ENCODE measurements at regions not wholly inside any gene's neighbourhood (a gene's known extent, or its start where the extent isn't known, plus 50 kb on each side); places are given as distances from the start of the nearest gene placed in this dataset.

DNA sequence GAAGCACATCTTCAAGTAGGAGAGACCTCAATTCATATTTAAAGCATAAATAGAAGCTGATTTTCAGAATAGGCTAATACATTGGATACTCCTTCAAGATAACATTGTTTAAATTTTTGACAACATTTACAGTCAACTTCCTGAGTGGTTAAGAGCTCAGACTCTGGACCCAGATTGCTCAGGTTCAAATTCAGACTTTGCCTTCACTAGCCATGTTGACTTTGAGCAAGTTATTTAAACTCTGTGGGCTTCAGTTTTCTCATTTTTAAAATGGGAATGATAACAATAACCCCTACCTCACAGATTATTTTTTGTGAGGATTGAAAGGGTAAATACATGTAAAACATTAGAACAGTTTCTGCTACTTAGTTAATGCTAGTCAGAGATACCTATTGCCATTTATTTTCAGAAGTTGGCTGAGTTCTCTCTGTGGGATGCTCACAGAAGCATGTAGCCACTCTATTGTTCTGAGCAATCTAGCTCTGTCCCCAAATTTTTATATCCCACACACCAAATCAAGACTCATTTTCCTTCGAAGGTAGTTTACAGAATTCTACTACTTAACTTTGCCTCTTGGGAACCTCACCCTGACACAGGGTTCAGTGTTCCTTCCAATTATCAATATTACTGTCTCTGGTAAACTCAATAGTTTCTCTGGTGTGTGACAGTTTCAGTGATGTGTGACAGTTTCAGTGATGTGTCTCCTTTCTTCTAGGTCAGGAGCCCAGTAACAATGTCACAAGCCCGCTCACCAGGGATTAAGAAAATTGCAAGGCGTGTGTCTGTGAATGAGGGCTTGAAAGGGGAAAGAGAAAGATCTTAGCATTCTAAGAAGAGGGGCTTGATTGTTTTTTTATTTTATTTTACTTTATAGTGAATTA is 79.4 kb upstream of the OSTN start:
- Histone ChIP-seq H2BK5ac (ENCODE audit: low read depth, low read length, poor library complexity, severe bottlenecking) (no peak overlapping the region), H3K4me1 (ENCODE audit: control insufficient read depth, insufficient read depth, low read length) (no peaks in the 10 kb centered on the region), H3K56ac (ENCODE audit: extremely low read depth, insufficient read depth, low read length) (no peak overlapping the region), H2AK9ac (replicated peaks; ENCODE audit: low read depth, low read length, poor library complexity) (no peak overlapping the region), H3K14ac (replicated peaks; ENCODE audit: low read depth, low read length) (no peak overlapping the region), H4K91ac (ENCODE audit: insufficient read depth, low read depth, low read length) (no peak overlapping the region), H4K8ac (ENCODE audit: low read depth in 2 of 2, low read length in 2 of 2) (no peak overlapping the region), H2BK20ac (ENCODE audit: low read depth, low read length) (no peak overlapping the region), H2AFZ (replicated peaks; ENCODE audit: low read length, poor library complexity) (no peak overlapping the region), H3K9ac (ENCODE audit: low read depth, low read length) (no peak overlapping the region), H3K9me3 (ENCODE audit: control insufficient read depth, insufficient read depth, low read length) (no peaks in the 10 kb centered on the region), H3K27ac (ENCODE audit: insufficient read depth, low read length) (no peak overlapping the region), H3K4me2 (ENCODE audit: low read depth, low read length) (no peak overlapping the region), H2AK5ac (ENCODE audit: low read depth, low read length) (no peak overlapping the region), H4K5ac (ENCODE audit: low read depth, low read length) (no peak overlapping the region), H3K23ac (ENCODE audit: low read depth, low read length) (no peak overlapping the region), H3K4ac (ENCODE audit: low read depth, low read length) (no peak overlapping the region), H3K9me1 (ENCODE audit: insufficient read depth, low read length) (no peaks in the 10 kb centered on the region), H3K27me3 (ENCODE audit: control insufficient read depth, insufficient read depth, low read length) (no peaks in the 10 kb centered on the region), H2BK15ac (ENCODE audit: low read depth, low read length) (no peak overlapping the region), H4K20me1 (ENCODE audit: insufficient read depth, low read length) (no peaks in the 10 kb centered on the region), H3K4me3 (ENCODE audit: insufficient read depth, low read depth, low read length) (no peak overlapping the region), H3K36me3 (ENCODE audit: control insufficient read depth, insufficient read depth, low read length) (no peaks in the 10 kb centered on the region), H3K18ac (ENCODE audit: low read depth, low read length) (no peak overlapping the region), H2BK120ac (ENCODE audit: low read depth, low read length) (no peak overlapping the region), H3K79me1 (ENCODE audit: low read depth in 1 of 2, low read length in 2 of 2) (no peaks in the 10 kb centered on the region)
- CTCF ChIA-PET = interaction anchor here (0.8 kb wide), 1 partner anchor 32 kb away, joined by 3 read pairs; no protein-coding TSS in a partner anchor
- dilution Hi-C loops (cut with HindIII; ENCODE audit: low sequenced_read_pairs, unreplicated experiment) = no loop called here
- POLR2A ChIA-PET (ENCODE audit: unreplicated experiment) = no interaction called here
- no CpG with 5 or more reads among the region's 3 CpGs for WGBS, 2 experiments (ENCODE audit: extremely low coverage in 2 of 2, insufficient read length in 1 of 2)
- in situ Hi-C loops (cut with MboI; ENCODE audit: low sequenced_read_pairs) = no loop called here
- ATAC-seq (ENCODE audit: low read depth) (no peak), DNase-seq (no peak)
- intact Hi-C loops (cut with micrococcal nuclease) = no loop called here
- no TSS peak for BruUV-seq (replicated peaks)
- TF ChIP-seq, protein P1, sequence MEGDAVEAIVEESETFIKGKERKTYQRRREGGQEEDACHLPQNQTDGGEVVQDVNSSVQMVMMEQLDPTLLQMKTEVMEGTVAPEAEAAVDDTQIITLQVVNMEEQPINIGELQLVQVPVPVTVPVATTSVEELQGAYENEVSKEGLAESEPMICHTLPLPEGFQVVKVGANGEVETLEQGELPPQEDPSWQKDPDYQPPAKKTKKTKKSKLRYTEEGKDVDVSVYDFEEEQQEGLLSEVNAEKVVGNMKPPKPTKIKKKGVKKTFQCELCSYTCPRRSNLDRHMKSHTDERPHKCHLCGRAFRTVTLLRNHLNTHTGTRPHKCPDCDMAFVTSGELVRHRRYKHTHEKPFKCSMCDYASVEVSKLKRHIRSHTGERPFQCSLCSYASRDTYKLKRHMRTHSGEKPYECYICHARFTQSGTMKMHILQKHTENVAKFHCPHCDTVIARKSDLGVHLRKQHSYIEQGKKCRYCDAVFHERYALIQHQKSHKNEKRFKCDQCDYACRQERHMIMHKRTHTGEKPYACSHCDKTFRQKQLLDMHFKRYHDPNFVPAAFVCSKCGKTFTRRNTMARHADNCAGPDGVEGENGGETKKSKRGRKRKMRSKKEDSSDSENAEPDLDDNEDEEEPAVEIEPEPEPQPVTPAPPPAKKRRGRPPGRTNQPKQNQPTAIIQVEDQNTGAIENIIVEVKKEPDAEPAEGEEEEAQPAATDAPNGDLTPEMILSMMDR (conservative IDR thresholded peaks at IDR 0.05; ENCODE audit: low read depth, low read length) = no peak

Measured in IMR-90 (cell line).